Stimulated activated CD4-positive, alpha-beta T cell treated with anti-CD3 and anti-CD28 coated beads, Interleukin-12 subunit alpha, Interleukin-12 subunit beta, amount 100 ng/mL, for 24 hours (primary cell): ENCODE measurements at regions not wholly inside any gene's neighbourhood (a gene's known extent, or its start where the extent isn't known, plus 50 kb on each side); places are given as distances from the start of the nearest gene placed in this dataset.
"Not testable (repeated sequence)": the region's sequence is repeated elsewhere in the genome, so short reads cannot be mapped to it uniquely, and the experiment has no call there.

ENCODE experiments used
- DNase-seq, 2 experiments: peaks; one replicate each; pipeline ENCODE4 v3.0.0-alpha.2; 2020; ENCODE audit warnings: low read depth in 2 of 2

GRCh38 chr2:82987706-82988105 is 1471.4 kb downstream of the SUCLG1 start:
- DNase-seq = not testable (repeated sequence)

GRCh38 chr2:82986899-82987298 is 1472.2 kb downstream of the SUCLG1 start:
- no peak for DNase-seq

GRCh38 chr2:82985572-82986197 is 1473.4 kb downstream of the SUCLG1 start:
- DNase-seq = no peak

GRCh38 chr2:82968358-82968757 is 1490.7 kb downstream of the SUCLG1 start:
- no peak for DNase-seq

GRCh38 chr2:82964341-82964740 is 1494.7 kb downstream of the SUCLG1 start:
- no peak for DNase-seq

- DNase-seq = no peak
Measured at GRCh38 chr2:82959727-82960126, 1499.4 kb downstream of the SUCLG1 start.

- no peak for DNase-seq
Measured at GRCh38 chr2:82954868-82955267, 1504.2 kb downstream of the SUCLG1 start.

GRCh38 chr2:82939211-82939610 is 1519.9 kb downstream of the SUCLG1 start:
- DNase-seq = no peak

GRCh38 chr2:82938321-82938845 is 1520.7 kb downstream of the SUCLG1 start:
- not testable (repeated sequence) for DNase-seq

- DNase-seq = no peak
Measured at GRCh38 chr2:82913566-82913965, 1545.5 kb downstream of the SUCLG1 start.

- DNase-seq = no peak
Measured at GRCh38 chr2:82896117-82896516, 1563.0 kb downstream of the SUCLG1 start.

GRCh38 chr2:82893190-82893589 is 1565.9 kb downstream of the SUCLG1 start:
- no peak for DNase-seq

GRCh38 chr2:82879803-82880202 is 1579.3 kb downstream of the SUCLG1 start:
- DNase-seq = no peak

GRCh38 chr2:82875858-82876257 is 1583.2 kb downstream of the SUCLG1 start:
- no peak for DNase-seq

- no peak for DNase-seq
Measured at GRCh38 chr2:82857967-82858366, 1601.1 kb downstream of the SUCLG1 start.

- no peak for DNase-seq
Measured at GRCh38 chr2:82853299-82853698, 1605.8 kb downstream of the SUCLG1 start.

- no peak for DNase-seq
Measured at GRCh38 chr2:82852787-82853186, 1606.3 kb downstream of the SUCLG1 start.

GRCh38 chr2:82848285-82848684 is 1610.8 kb downstream of the SUCLG1 start:
- DNase-seq = no peak

GRCh38 chr2:82839036-82839435 is 1620.0 kb downstream of the SUCLG1 start:
- DNase-seq = no peak

GRCh38 chr2:82837588-82838304 is 1621.3 kb downstream of the SUCLG1 start:
- no peak for DNase-seq

- DNase-seq = no peak
Measured at GRCh38 chr2:82834893-82835292, 1624.2 kb downstream of the SUCLG1 start.

GRCh38 chr2:82827426-82827825 is 1631.7 kb downstream of the SUCLG1 start:
- no peak for DNase-seq

- no peak for DNase-seq
Measured at GRCh38 chr2:82826437-82826836, 1632.6 kb downstream of the SUCLG1 start.
